GM12864 (cell line): ENCODE measurements at regions not wholly inside any gene's neighbourhood (a gene's known extent, or its start where the extent isn't known, plus 50 kb on each side); places are given as distances from the start of the nearest gene placed in this dataset.

ENCODE experiments used
- DNase-seq: peaks from one replicate; pipeline ENCODE4 v3.0.0-alpha.2; 2011; ENCODE audit warnings: low read depth
- H3K4me3 ChIP-seq: 2 replicates; pipeline ENCODE4 v1.5.1; 2011; ENCODE audit warnings: mild to moderate bottlenecking, low read depth, low read length, control low read depth
- CTCF ChIP-seq: IDR thresholded peaks from 2 replicates; pipeline ENCODE4 v1.5.1; 2011; ENCODE audit warnings: low read depth, mild to moderate bottlenecking, moderate library complexity, low read length, control low read depth, inconsistent platforms; ENCODE audit errors: missing control alignments

- peak; percentile 98 for TF ChIP-seq CTCF
- peak; percentile 18 for DNase-seq
- no peak overlapping the region for H3K4me3 ChIP-seq
These were observed 51.2 kb upstream of the CDH5 start for GRCh38 chr16:66315210-66315825.

DNA sequence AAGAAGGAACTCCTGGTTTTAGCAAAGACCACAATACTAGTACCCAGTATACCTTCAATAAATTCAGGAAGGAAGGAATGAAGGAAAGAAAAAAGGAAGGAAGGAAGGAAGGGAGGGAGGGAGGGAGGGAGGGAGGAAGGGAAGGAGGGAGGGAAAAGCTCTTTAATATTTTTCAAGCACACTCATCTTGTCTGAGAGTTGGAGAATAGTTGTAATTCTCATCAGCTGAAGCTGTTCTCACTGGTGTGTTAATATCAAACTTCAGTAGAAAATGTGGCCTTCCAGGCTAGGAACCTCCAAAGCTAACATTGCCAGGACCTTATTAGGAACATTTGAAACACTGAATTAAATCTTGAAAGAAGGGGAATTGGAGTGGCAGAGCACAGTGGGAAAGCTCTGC, 55.2 kb upstream of the CDH5 start:
- DNase-seq: no peak
- no peak overlapping the region for H3K4me3 ChIP-seq
- TF ChIP-seq CTCF: no peak

DNA sequence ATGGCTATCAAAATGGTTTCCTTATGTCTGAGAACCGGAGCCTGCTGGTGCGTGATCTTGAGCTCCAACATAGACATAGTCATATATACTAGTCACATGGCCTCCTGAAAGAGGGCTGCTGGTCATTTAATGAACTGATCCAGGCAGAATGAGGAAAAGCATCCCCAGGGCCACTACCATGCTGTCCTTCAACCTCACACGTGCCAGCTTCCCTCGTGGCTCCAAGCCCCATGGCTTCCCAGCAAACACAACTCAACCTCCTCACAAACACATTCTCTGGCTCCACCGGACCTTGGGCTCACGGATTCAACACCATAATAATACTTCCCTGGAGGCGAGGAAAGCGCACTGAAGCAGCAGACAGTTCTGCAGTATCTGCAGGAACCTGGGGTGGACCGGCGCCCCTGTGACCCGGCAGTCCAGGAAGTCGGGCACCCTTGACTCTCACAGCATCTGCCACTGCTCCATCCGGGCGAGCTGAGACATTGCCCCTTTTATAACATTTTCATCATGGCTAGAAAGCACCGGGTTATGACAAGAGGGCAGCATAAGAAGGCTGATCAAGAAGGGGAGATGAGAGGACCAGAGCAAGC, 57.2 kb upstream of the CDH5 start:
- TF ChIP-seq CTCF: no peak
- no peak for DNase-seq
- H3K4me3 ChIP-seq: no peak overlapping the region

GRCh38 chr16:66308096-66308495, 58.4 kb upstream of the CDH5 start:
- no peak for DNase-seq

GRCh38 chr16:66306366-66307150, 59.9 kb upstream of the CDH5 start:
- no peak for DNase-seq

More at GRCh38 chr16:66308096-66308495, 58.4 kb upstream of the CDH5 start:
- no peak for TF ChIP-seq CTCF
- H3K4me3 ChIP-seq: no peak overlapping the region

DNA sequence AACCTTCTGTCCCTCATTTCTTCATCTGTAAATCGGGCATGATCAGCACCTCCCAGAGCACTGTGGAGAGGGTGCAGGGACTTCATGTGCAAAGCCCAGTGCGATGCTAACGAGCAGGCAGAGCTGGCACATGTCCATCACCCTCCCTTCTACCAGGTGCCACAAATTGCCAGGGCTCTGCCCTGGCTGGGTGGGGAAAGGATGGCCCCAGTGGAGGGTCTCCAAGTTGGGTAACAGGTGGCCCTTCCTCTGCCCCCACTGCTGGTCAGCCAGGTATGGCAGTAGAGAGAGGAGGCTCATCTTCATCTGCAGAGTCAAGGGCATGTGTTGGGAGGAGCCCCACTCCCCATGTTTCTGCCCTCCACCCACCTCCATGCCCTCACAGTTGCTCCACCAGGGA, 61.5 kb upstream of the CDH5 start:
- no peak for TF ChIP-seq CTCF
- no peak for DNase-seq
- H3K4me3 ChIP-seq: no peak overlapping the region

More at GRCh38 chr16:66306366-66307150, 59.9 kb upstream of the CDH5 start:
- no peak for TF ChIP-seq CTCF
- no peak overlapping the region for H3K4me3 ChIP-seq
